ENCODE measurements at regions not wholly inside any gene's neighbourhood (a gene's known extent, or its start where the extent isn't known, plus 50 kb on each side); places are given as distances from the start of the nearest gene placed in this dataset.

DNA sequence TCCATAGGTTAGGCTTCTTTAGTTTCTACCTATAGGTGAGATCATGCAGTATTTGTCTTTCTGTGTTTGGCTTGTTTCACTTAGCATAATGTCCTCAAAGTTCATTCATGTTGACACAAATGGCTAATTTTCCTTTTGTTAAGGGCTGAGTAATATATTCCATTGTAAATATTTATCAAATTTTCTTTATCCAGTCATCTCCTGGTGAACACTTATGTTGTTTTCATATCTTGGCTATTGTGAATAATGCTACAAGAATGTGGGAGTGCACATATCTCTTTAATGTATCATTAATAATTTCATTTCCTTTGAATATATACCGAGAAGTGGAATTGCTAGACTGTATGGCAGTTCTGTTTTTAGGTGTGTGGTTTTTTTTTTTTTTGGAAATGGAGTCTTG lies 250.9 kb upstream of the SEMA6D start:
- DNase-seq (ENCODE audit: low read depth, low spot score), result peak; percentile 70
- in situ Hi-C loops (cut with HindIII; ENCODE audit: low sequenced_read_pairs), result no loop called here
- TF ChIP-seq, protein P1, sequence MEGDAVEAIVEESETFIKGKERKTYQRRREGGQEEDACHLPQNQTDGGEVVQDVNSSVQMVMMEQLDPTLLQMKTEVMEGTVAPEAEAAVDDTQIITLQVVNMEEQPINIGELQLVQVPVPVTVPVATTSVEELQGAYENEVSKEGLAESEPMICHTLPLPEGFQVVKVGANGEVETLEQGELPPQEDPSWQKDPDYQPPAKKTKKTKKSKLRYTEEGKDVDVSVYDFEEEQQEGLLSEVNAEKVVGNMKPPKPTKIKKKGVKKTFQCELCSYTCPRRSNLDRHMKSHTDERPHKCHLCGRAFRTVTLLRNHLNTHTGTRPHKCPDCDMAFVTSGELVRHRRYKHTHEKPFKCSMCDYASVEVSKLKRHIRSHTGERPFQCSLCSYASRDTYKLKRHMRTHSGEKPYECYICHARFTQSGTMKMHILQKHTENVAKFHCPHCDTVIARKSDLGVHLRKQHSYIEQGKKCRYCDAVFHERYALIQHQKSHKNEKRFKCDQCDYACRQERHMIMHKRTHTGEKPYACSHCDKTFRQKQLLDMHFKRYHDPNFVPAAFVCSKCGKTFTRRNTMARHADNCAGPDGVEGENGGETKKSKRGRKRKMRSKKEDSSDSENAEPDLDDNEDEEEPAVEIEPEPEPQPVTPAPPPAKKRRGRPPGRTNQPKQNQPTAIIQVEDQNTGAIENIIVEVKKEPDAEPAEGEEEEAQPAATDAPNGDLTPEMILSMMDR (IDR thresholded peaks at IDR 0.05; ENCODE audit: low read depth, low read length), result no peak
- H3K4me3 ChIP-seq (ENCODE audit: low read depth, low read length), result no peak overlapping the region

DNA sequence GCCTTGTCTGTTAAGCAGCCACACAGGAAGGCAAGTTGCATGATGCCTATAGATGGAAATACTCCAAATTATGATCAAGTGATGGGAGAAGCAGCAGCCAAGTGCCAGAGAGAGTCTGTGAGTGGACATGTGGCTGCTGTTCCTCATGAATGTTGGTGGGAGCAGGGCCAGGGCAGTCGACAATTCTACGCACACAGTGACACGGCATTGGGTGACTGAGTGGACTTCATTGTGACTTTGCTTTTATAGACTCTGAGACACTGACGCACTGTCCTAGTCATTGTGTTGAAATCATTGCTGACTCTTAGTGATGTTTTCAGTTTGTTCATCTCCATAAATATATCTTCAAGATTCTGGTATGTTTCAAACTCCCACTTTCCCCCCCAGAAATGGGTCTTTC lies 246.3 kb upstream of the SEMA6D start:
- TF ChIP-seq, protein P1 (IDR thresholded peaks at IDR 0.05; ENCODE audit: low read depth, low read length), result no peak
- DNase-seq (ENCODE audit: low read depth, low spot score), result no peak
- H3K4me3 ChIP-seq (ENCODE audit: low read depth, low read length), result no peak overlapping the region
- in situ Hi-C loops (cut with HindIII; ENCODE audit: low sequenced_read_pairs), result no loop called here

DNA sequence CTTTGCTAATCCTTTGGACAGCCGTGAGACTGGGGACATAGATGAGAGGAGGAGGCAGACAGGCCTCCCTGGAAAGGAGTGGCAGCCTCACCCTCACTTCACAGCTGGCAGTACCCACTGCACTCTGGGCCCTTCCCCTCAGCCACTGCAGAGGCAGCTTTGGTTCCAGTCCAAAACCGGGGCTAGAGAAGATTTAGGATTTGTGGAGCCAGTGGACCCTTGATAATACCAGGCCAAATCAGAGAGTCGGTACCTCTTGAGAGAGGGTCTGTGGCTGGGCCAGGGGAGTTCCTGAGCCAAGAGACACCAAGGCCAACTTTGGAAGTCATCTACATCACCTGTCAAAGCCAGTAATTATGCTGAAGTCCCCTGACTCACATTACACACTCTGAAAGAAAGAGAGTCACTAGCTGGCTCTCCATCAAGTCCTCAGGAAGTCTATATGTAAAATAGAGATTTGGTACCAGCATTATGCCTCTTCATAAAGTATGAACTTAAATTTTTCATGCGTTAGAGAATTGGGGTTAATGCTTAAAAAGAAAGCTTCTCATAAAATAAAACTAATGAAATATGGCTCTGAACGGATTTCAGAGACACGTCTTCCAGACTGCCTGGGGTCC lies 244.1 kb upstream of the SEMA6D start:
- no peak for DNase-seq (ENCODE audit: low read depth, low spot score)
- no peak overlapping the region for H3K4me3 ChIP-seq (ENCODE audit: low read depth, low read length)
- in situ Hi-C loops (cut with HindIII; ENCODE audit: low sequenced_read_pairs), result no loop called here
- TF ChIP-seq, protein P1 (IDR thresholded peaks at IDR 0.05; ENCODE audit: low read depth, low read length), result no peak

DNA sequence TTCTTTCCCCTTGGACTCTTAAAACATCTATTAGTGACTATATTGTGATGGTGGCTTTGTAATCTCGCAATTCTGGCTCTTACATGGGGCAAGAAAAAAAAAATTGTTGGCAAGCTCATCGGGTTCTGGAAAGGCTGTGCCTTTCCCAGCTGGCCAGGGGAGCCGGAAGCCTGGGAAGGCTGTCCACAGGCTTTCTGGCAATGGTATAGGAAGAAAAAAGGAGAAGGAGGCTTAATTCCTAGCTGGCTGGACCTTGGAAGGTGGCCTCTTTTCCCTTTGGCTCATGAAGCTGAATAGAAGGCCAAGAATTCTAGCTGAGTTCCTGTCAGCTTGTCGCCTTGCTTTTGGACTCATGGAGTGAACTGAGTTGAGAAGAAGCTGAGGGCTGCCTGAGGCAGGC lies 243.5 kb upstream of the SEMA6D start:
- DNase-seq (ENCODE audit: low read depth, low spot score), result peak; percentile 37
- TF ChIP-seq, protein P1 (IDR thresholded peaks at IDR 0.05; ENCODE audit: low read depth, low read length), result no peak
- H3K4me3 ChIP-seq (ENCODE audit: low read depth, low read length), result no peak overlapping the region
- in situ Hi-C loops (cut with HindIII; ENCODE audit: low sequenced_read_pairs), result no loop called here

DNA sequence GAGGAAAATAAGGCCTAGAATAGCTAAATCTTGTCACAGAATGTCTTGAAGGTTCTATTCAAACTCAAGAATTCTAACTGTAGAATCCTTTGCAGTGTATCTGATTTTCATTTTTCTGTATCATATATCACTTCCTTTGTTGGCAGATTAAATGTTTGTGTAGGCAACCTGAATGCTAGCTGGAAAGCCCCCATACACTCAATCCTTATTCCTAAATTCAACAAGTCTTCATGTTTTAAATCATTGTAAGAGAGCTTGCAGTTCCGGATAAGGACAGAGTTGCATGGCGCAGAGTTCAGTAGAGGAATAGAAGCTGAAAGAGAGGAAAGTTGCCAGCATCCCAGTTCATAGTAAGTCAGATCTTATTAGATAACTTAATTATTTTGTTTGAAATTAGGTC lies 242.0 kb upstream of the SEMA6D start:
- in situ Hi-C loops (cut with HindIII; ENCODE audit: low sequenced_read_pairs), result no loop called here
- no peak for DNase-seq (ENCODE audit: low read depth, low spot score)
- no peak overlapping the region for H3K4me3 ChIP-seq (ENCODE audit: low read depth, low read length)
- TF ChIP-seq, protein P1 (IDR thresholded peaks at IDR 0.05; ENCODE audit: low read depth, low read length), result no peak

DNA sequence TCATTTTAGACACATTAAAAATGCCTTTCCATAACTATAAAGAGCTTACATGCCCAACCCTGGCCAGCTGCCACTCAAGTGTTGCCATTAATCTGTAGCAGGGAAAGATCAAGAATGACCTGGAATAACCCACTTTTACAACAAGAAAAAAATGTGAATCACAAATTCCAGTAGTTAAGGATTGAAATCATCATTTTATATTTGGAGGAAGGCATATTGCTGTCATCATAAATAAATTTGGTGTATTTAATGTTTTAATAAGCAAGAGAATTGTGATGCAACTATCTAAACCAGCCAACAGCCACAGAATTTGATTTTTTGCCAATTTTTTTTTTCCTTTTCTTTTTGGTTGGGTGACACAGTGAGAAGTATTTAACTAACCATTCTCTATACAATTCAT lies 240.0 kb upstream of the SEMA6D start:
- no peak overlapping the region for H3K4me3 ChIP-seq (ENCODE audit: low read depth, low read length)
- in situ Hi-C loops (cut with HindIII; ENCODE audit: low sequenced_read_pairs), result no loop called here
- TF ChIP-seq, protein P1 (IDR thresholded peaks at IDR 0.05; ENCODE audit: low read depth, low read length), result no peak
- no peak for DNase-seq (ENCODE audit: low read depth, low spot score)
